Suprapubic skin (tissue), 4 donors: ENCODE measurements at regions not wholly inside any gene's neighbourhood (a gene's known extent, or its start where the extent isn't known, plus 50 kb on each side); places are given as distances from the start of the nearest gene placed in this dataset.

ENCODE experiments used
- DNase-seq, 2 donors: peaks; one replicate each; pipeline ENCODE4 v3.0.0-alpha.2; 2019; ENCODE audit warnings: low spot score in 2 of 2
- H3K27ac ChIP-seq: fragments of 200-600 bp; sonication (generic); one replicate; pipeline ENCODE4 v1.5.1; 2019
- H3K27me3 ChIP-seq: fragments of 200-600 bp; sonication (generic); one replicate; pipeline ENCODE4 v1.5.1; 2019
- H3K36me3 ChIP-seq: fragments of 200-600 bp; sonication (generic); one replicate; pipeline ENCODE4 v1.5.1; 2019
- H3K4me1 ChIP-seq: fragments of 200-600 bp; sonication (generic); one replicate; pipeline ENCODE4 v1.5.1; 2019
- H3K4me3 ChIP-seq: fragments of 200-600 bp; sonication (generic); one replicate; pipeline ENCODE4 v1.5.1; 2019; ENCODE audit warnings: mild to moderate bottlenecking
- H3K9me3 ChIP-seq: fragments of 200-600 bp; sonication (generic); one replicate; pipeline ENCODE4 v1.5.1; 2019
- EP300 ChIP-seq: sonication (generic); formaldehyde crosslinking; IDR thresholded peaks from one replicate; pipeline ENCODE4 v1.6.1; 2017; ENCODE audit warnings: antibody characterized with exemption
- POLR2A ChIP-seq, 2 donors: fragments of 450-650 bp; IDR thresholded peaks; one replicate each; pipeline ENCODE4 v1.6.1; 2017; ENCODE audit warnings: antibody characterized with exemption in 2 of 2, mild to moderate bottlenecking in 2 of 2, moderate library complexity in 2 of 2
- POLR2AphosphoS5 ChIP-seq, 3 donors: sonication (generic); formaldehyde crosslinking; IDR thresholded peaks; one replicate each; pipeline ENCODE4 v1.6.1; 2017; ENCODE audit warnings: antibody characterized with exemption in 3 of 3
- WGBS: methylation state at CpG from one replicate; pipeline ENCODE4 v1.1.5; 2018; 5-methylcytosine and 5-hydroxymethylcytosine counted together
- TF ChIP-seq, protein P1 (sequence below), 2 donors: fragments of 200-600 bp in 1 of 2; fragments of 450-650 bp in 1 of 2; sonication (generic) in 1 of 2; IDR thresholded peaks; one replicate each; pipeline ENCODE4 v1.5.1; 2016 to 2019; ENCODE audit warnings: antibody characterized with exemption in 2 of 2, mild to moderate bottlenecking in 1 of 2, moderate library complexity in 1 of 2

- H3K4me1 ChIP-seq = no peaks in the 10 kb centered on the region
- no peak for TF ChIP-seq POLR2A (IDR thresholded peaks at IDR 0.05)
- TF ChIP-seq POLR2AphosphoS5 (IDR thresholded peaks at IDR 0.05) = no peak
- WGBS = 54% methylated on average over 6 of the region's 6 CpGs
- H3K27ac ChIP-seq = no peak overlapping the region
- DNase-seq = no peak
- H3K9me3 ChIP-seq = no peaks in the 10 kb centered on the region
- H3K27me3 ChIP-seq = no peaks in the 10 kb centered on the region
- no peaks in the 10 kb centered on the region for H3K36me3 ChIP-seq
- no peak overlapping the region for H3K4me3 ChIP-seq
Measured at GRCh38 chr20:52768694-52769093, 203.5 kb upstream of the TSHZ2 start.

GRCh38 chr20:52766645-52767435 is 205.3 kb upstream of the TSHZ2 start:
- TF ChIP-seq POLR2AphosphoS5 (IDR thresholded peaks at IDR 0.05) = no peak
- TF ChIP-seq, protein P1, sequence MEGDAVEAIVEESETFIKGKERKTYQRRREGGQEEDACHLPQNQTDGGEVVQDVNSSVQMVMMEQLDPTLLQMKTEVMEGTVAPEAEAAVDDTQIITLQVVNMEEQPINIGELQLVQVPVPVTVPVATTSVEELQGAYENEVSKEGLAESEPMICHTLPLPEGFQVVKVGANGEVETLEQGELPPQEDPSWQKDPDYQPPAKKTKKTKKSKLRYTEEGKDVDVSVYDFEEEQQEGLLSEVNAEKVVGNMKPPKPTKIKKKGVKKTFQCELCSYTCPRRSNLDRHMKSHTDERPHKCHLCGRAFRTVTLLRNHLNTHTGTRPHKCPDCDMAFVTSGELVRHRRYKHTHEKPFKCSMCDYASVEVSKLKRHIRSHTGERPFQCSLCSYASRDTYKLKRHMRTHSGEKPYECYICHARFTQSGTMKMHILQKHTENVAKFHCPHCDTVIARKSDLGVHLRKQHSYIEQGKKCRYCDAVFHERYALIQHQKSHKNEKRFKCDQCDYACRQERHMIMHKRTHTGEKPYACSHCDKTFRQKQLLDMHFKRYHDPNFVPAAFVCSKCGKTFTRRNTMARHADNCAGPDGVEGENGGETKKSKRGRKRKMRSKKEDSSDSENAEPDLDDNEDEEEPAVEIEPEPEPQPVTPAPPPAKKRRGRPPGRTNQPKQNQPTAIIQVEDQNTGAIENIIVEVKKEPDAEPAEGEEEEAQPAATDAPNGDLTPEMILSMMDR (IDR thresholded peaks at IDR 0.05) = no peak
- WGBS = 52% methylated on average over 7 of the region's 7 CpGs

GRCh38 chr20:52763321-52763853 is 208.8 kb upstream of the TSHZ2 start:
- Histone ChIP-seq H3K9me3 (no peaks in the 10 kb centered on the region), H3K4me3 (no peak overlapping the region), H3K27me3 (no peaks in the 10 kb centered on the region), H3K4me1 (no peaks in the 10 kb centered on the region), H3K36me3 (no peaks in the 10 kb centered on the region), H3K27ac (no peak overlapping the region)
- no peak for DNase-seq
- WGBS = 89% methylated on average over 9 of the region's 9 CpGs
- no peak for TF ChIP-seq POLR2A (IDR thresholded peaks at IDR 0.05)
- no peak for TF ChIP-seq POLR2AphosphoS5 (IDR thresholded peaks at IDR 0.05)
- TF ChIP-seq EP300 = no peak
- TF ChIP-seq, protein P1 (IDR thresholded peaks at IDR 0.05) = no peak

More at GRCh38 chr20:52766645-52767435, 205.3 kb upstream of the TSHZ2 start:
- Histone ChIP-seq H3K36me3 (no peaks in the 10 kb centered on the region), H3K4me3 (no peak overlapping the region), H3K27ac (no peak overlapping the region), H3K4me1 (no peaks in the 10 kb centered on the region), H3K27me3 (no peaks in the 10 kb centered on the region), H3K9me3 (no peaks in the 10 kb centered on the region)
- DNase-seq = no peak

GRCh38 chr20:52761867-52762266 is 210.3 kb upstream of the TSHZ2 start:
- Histone ChIP-seq H3K9me3 (no peaks in the 10 kb centered on the region), H3K4me3 (no peak overlapping the region), H3K36me3 (no peaks in the 10 kb centered on the region), H3K4me1 (no peaks in the 10 kb centered on the region), H3K27ac (no peak overlapping the region), H3K27me3 (no peaks in the 10 kb centered on the region)
- WGBS = 52% methylated on average over 1 of the region's 1 CpG
- TF ChIP-seq EP300 = no peak
- TF ChIP-seq, protein P1 (IDR thresholded peaks at IDR 0.05) = no peak
- no peak for TF ChIP-seq POLR2A (IDR thresholded peaks at IDR 0.05)
- no peak for TF ChIP-seq POLR2AphosphoS5 (IDR thresholded peaks at IDR 0.05)
- no peak for DNase-seq

DNA sequence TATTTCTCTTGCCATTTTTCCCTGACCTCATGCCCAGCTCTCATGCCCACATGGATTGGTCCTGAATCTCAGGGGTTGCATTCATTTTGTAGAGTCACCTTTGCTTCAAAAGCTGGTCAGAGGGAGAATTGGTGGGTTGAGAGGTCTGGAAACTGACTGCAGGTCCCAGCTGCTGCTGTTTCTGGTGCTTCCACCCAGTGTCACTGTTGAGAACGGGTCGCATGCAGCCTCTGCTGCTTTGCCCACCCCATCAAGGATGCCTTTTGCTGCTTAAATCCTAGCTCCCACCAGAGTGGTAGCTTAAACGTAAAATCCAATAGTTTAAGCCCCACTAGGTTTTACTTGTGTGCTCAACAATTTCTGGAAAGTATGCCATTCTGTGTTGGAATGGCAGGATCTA is 211.4 kb upstream of the TSHZ2 start:
- WGBS = 93% methylated on average over 3 of the region's 3 CpGs
- no peaks in the 10 kb centered on the region for H3K36me3 ChIP-seq
- no peak overlapping the region for H3K4me3 ChIP-seq
- H3K4me1 ChIP-seq = no peaks in the 10 kb centered on the region
- no peak overlapping the region for H3K27ac ChIP-seq
- H3K27me3 ChIP-seq = no peaks in the 10 kb centered on the region
- DNase-seq = no peak
- TF ChIP-seq POLR2AphosphoS5 (IDR thresholded peaks at IDR 0.05) (no peak), EP300 (no peak), POLR2A (IDR thresholded peaks at IDR 0.05) (no peak)
- TF ChIP-seq, protein P1 (IDR thresholded peaks at IDR 0.05) = no peak
- H3K9me3 ChIP-seq = no peaks in the 10 kb centered on the region
